ENCODE measurements at regions not wholly inside any gene's neighbourhood (a gene's known extent, or its start where the extent isn't known, plus 50 kb on each side); places are given as distances from the start of the nearest gene placed in this dataset.
"Not testable (repeated sequence)": the region's sequence is repeated elsewhere in the genome, so short reads cannot be mapped to it uniquely, and the experiment has no call there.

DNA sequence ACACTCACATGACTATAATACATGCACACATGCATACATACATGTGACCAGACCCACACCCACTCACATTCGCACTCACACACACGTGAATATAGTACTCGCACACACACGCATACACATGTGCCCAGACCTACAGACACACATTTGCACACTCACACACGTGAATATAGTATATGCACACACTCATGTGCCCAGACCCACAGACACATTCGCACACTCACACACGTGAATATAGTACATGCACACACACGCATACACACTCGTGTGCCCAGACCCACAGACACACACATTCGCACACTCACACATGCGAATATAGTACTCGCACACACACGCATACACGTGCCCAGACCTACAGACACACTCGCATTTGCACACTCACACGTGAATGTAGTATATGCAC lies 186.9 kb downstream of the NPIPB11 start:
- not testable (repeated sequence) for DNase-seq (ENCODE audit: low read depth in 2 of 2)

DNA sequence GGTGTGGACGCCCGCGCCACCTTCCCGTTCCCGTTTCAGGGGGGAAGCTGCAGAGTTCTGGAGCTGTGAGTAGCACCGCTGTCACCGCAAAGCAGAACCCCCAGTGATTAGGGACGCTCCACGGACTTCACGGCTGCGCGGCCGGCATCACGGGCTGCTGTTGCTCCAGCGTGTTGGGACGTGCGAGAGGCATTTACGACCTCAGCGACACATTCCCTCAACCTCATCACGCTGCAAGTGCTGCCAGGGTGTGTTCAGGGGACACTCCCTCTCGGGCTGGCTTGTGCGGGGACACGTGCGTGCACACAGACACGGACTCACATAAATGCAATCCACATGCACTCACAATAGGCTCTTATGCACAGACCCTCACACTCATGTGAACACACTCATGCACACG lies 187.9 kb downstream of the NPIPB11 start:
- not testable (repeated sequence) for DNase-seq (ENCODE audit: low read depth in 2 of 2)

GRCh38 chr16:29218171-29218570 lies 188.3 kb downstream of the NPIPB11 start:
- DNase-seq (ENCODE audit: low read depth in 2 of 2) = not testable (repeated sequence)

DNA sequence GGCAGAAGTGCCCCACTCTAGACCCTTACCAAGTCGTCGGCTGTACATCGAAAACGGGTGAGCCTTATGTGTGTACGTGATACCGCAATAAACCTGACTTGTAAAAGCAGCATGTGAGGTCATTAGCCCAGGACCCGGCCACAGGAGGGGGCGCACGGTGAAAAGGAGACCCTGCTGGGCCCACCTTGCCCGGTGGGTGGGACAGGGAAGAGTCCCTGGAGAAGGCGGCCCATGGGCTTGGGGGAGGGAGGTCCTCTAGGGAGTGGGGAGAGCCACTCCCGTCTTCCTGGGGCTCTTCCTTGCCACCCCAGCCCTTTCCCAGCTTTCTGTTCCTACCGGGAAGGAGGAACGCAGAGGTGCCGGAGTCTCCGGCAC lies 188.8 kb downstream of the NPIPB11 start:
- DNase-seq (ENCODE audit: low read depth in 2 of 2) = not testable (repeated sequence)

DNA sequence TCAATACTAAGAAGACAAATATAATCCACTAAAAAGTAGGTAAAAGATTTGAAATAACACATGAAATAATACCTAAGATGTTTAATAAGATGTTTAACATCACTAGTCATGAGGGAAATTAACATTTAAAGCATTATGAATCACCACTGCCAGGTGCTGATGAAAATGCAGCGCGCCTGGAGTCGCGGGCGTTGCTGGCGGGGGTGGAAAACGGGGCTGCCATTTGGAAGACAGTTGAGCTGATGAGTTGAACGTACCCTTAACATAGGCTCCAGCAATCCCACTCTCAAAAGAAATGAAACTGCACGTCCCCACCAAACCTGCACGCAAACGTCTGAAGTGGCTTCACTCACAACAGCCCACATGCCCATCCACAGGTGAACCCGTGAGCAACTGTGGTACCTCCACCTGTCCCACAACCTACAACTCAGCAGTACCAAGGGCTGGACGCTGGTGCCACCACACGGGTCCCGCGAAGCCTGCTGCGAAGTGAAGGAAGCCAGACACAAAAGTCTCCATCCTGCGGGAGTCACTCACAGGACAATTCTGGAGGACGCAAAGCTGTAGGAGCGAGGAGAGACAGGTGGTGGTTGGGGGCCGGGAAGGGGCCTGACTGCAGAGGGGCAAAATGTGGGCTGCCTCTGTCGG lies 189.3 kb downstream of the NPIPB11 start:
- not testable (repeated sequence) for DNase-seq (ENCODE audit: low read depth in 2 of 2)

- DNase-seq (ENCODE audit: low read depth in 2 of 2) = not testable (repeated sequence)
Measured at GRCh38 chr16:29213770-29214169, 192.7 kb downstream of the NPIPB11 start.

GRCh38 chr16:29213251-29213650 lies 193.3 kb downstream of the NPIPB11 start:
- not testable (repeated sequence) for DNase-seq (ENCODE audit: low read depth in 2 of 2)

GRCh38 chr16:29212084-29213027 lies 194.2 kb downstream of the NPIPB11 start:
- not testable (repeated sequence) for DNase-seq (ENCODE audit: low read depth in 2 of 2)

DNA sequence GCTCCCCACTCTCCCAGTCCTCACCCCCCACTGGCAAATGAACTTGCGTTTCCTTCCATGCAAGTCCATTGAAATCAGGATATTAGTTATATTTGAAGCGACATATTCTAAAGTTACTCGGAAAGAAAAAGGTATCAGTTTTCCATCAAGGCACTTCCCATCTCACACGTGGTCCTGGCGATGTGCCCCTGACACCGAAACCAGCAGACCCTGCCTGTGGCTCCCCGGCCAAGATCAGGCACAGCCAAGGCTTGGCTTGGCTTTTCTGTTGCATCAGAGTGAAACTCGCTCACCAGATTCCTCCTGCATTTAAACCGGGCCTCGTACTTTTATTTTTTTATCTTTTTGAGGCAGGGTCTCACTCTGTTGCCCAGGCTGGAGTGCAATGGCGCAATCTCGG lies 195.1 kb downstream of the NPIPB11 start:
- DNase-seq (ENCODE audit: low read depth in 2 of 2) = not testable (repeated sequence)

DNA sequence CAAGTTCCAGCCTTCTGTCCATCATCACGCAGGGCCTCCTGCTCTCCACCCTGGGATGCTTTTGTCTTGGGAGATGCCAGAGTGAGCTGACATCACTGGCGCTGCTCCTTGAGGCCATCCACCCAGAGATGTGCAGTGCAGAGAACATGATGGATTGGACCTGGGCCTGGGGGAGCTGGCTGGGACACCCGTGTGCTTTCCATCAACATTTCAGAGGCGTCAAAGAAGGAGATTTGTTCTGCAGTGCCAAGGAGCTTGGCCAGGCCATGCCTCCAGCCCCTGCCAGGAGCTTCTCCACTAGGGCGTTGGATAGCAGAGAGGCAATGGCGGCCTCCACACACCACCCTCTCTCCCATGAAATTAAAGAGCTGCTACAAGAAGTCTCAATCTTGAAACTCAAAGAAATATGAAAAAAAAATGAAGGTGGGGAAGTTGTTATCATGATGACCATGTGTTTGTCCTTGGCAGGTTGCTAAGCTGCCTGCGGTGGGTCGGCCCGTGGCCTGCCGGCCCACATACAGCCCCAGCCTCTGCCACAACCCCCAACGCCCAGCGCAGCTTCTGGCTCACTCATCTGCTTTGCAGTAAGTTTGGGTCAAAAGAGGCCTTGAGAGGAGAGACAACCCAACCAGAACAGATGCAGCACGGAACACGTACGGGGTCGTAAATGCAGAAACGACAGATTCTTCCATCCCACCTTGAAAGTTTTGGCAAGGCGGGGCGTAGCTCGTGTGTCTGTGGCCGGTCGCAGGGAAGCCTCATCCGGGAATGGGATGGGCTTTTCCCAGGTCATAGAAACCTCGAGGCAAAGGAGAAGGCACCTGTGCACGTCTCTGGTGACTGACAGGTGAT lies 196.0 kb downstream of the NPIPB11 start:
- not testable (repeated sequence) for DNase-seq (ENCODE audit: low read depth in 2 of 2)

DNA sequence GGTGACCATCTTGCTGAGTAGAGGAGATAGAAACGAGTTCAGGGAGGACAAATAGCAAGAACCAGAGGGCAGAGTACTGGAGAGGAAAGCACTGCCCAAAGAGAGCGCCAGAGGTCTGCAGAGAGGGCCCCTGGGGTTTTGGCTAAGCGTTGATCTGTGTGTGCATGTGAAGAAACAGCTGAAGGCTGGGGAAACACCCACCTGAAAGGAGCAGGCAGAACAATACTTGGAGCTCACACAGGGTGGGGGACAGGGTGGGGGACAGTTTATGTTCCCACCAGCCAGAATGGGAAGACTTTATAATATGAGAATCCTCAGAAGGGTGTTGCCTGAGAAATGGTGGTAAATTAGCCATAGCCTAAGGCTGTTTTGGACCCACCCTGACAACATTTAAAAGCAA lies 200.4 kb downstream of the NPIPB11 start:
- not testable (repeated sequence) for DNase-seq (ENCODE audit: low read depth in 2 of 2)

DNA sequence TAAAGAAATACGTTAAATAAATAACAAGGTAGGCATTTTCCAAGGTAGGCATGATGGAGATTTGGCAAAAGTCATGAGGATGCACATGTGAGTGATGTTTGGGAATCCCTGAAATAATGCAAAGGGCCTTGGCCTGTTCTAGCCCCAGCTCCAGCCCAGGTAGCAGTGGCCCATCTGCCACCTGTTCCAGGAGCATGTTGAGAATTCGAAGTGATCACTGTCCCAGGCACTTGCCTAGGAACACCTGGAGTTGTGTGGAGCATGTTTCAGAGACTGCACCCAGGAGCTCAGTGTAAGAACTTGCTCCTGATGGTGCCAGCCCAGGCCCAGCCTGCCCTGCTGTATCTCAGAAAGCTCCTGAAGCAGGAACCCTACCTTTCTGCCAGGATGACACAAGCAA lies 201.4 kb downstream of the NPIPB11 start:
- DNase-seq (ENCODE audit: low read depth in 2 of 2) = not testable (repeated sequence)

DNA sequence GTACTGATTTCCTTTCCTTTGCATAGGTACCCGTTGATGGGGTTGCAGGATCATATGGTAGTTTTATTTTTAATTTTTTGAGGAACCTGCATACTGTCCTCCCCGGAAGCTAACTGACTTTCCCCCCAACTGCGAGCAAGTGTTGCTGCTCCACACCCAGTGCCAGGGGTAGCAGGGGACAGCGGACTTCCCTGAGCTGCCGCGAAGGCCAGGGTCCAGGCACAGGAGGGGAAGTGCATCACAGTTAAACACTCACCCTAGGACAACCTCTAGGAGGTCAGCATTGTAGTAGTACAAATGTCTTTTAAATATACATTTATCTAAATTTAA lies 201.7 kb downstream of the NPIPB11 start:
- no peak for DNase-seq (ENCODE audit: low read depth in 2 of 2)

- not testable (repeated sequence) for DNase-seq (ENCODE audit: low read depth in 2 of 2)
Measured at GRCh38 chr16:29203933-29204805, 202.3 kb downstream of the NPIPB11 start.

- DNase-seq (ENCODE audit: low read depth in 2 of 2) = not testable (repeated sequence)
Measured at GRCh38 chr16:29203046-29203932, 203.2 kb downstream of the NPIPB11 start.

GRCh38 chr16:29202642-29203041 lies 203.9 kb downstream of the NPIPB11 start:
- not testable (repeated sequence) for DNase-seq (ENCODE audit: low read depth in 2 of 2)

DNA sequence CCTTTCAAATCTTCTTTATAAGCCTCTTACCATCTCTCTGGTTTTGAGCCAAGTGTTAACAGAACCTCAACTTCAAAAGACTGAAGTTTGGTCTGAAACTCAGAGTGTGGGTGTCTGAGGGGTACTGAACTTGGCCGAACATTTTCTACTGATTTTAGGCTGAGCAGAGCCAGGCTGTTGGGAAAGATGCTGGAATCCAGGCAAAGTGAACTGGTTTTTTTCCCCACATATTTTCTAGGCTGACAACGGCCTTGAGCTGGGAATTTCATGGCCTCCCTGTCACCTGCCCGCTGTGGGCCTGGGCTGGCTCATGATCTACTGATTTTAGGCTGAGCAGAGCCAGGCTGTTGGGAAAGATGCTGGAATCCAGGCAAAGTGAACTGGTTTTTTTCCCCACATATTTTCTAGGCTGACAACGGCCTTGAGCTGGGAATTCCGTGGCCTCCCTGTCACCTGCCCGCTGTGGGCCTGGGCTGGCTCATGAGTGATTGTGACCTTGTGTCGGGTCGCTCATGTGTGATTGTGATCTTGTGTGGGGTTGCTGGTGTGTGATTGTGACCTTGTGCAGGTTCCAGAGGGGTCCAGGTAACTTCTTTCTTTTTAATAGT lies 204.4 kb downstream of the NPIPB11 start:
- DNase-seq (ENCODE audit: low read depth in 2 of 2) = not testable (repeated sequence)

DNA sequence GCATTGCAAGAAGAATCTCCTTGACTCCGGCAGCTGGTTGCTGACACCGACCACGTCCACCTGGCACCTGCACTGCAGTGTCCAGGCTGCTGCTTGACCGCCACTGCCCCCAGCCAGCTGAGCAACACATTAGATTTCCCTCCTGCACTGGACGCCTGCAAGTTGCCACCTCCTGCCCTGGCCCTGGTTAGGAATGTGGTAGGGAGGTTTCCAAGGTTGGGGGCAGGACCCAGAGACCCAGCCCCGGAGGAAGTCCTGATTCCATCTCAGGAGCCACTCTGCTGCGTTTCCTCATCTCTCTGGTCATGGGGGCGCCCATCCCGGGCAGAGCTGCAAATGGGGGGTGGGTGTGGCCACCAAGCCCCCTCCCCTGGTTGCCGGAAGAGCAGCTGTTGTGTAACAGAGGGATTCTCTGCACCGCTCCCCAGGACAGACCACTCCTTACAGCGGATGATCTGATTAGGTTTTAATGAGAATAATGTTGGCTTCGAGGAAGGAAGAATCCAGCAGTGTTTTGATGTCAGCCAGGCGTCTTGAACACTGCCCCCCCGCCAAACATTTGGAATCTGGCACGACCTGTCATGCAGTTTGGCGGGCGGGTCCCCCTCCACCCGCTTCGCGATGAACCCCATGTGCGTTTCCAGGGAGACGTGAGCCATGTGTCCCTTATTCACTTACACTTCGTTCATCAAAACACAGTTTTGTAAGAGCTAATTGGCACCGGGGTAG lies 205.1 kb downstream of the NPIPB11 start:
- not testable (repeated sequence) for DNase-seq (ENCODE audit: low read depth in 2 of 2)

GRCh38 chr16:29200681-29201080 lies 205.8 kb downstream of the NPIPB11 start:
- not testable (repeated sequence) for DNase-seq (ENCODE audit: low read depth in 2 of 2)
